GM18868 (cell line): ENCODE measurements at regions not wholly inside any gene's neighbourhood (a gene's known extent, or its start where the extent isn't known, plus 50 kb on each side); places are given as distances from the start of the nearest gene placed in this dataset.

Experiments
- ATAC-seq: cut with Tn5 transposase; IDR thresholded peaks from one replicate; pipeline ENCODE4 v1.9.1; 2021; ENCODE audit warnings: mild to moderate bottlenecking, moderate library complexity; ENCODE audit not compliant: unreplicated experiment

DNA sequence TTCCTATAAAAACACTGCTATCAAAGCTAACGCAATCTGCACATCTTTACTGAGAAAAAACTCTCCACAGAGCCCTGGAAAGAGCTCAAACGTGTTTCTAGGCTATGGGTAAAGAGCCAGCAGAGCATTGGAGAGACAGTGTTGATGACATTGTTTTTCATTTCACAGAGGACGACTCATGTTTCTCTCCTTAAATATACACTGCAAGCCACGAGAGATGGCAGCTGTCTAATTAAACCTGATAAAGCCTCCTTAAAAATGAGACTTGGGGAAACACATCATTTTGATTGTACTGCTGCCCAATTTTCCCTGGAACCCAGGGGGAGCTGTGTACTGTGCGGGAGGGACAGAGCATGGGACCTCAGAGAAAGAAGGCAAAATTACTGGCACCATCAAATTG, 294.3 kb upstream of the SETBP1 start:
- ATAC-seq = no peak

DNA sequence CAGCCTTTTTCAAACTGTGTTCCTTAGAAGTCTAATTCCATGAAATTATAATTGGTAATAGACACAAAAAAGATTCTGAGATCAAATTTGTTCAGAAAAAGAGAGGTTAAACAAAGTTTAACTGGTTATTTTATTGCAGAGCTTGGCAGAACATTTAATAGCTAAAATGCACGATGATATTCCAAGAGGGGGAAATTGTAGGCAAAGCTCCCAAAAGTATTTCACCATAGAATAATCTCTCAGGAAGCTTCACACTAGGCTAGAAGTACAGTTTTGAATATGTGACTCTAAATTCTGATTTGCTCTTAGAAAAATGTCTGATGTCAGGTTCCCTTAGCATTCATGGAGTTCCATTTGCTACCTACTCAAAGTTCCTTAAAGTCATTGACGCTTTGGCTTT, 292.4 kb upstream of the SETBP1 start:
- ATAC-seq = no peak

DNA sequence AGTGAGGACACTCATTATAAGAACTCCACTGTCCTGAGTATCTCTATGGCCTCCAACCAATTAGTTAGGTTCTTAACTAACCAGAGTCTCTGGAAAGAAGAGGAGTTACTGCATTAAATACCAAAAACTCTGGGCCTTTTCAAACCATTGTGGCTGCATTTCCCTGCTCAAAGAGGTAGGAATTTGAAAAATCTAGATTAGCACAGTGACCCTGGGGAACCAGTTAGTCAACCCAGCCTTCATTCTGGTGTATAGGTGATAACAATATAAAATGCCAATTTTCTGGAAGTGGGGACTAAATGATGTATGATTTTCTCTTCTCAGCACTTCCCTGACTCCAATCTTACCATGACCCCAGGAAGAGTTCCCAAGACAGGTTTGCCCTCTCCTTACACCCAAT, 287.8 kb upstream of the SETBP1 start:
- no peak for ATAC-seq

DNA sequence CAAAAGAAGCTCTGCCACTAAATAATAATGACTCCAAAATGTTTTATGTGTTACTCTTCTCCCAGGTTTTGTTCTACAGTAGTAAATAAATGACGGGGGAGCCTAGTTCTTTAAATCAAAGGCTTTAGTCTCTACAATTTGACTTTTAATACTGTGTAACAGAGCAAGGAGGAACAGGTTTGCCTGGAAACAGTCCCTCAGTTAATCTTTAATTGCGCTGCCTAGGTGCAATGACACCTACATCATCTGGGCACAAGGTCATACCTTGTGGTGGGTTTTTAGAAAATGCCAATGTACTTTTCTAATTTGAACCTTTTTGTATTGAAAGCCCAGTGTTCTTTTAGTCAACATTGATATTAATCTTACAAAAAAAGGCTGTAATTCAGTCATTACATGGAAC, 287.3 kb upstream of the SETBP1 start:
- ATAC-seq = no peak

DNA sequence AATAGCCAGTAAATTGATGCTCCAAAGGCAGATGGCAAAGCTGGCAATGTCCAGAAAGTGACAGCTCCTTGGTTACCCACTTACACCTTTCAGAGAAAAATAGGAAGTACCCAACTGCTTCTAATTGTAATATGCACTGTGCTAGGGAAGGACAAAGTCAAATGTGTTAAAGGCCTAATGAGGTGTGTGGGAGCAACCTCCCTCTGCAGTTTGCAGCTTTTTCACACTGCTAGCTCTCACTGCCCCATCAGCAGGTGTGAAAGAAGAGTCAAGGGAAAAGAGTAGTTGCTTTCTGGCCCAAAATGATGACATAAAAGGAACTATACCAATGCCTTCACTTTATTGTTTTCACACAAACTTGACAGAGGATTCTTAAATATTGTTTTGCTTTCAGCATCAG, 284.1 kb upstream of the SETBP1 start:
- ATAC-seq = no peak

DNA sequence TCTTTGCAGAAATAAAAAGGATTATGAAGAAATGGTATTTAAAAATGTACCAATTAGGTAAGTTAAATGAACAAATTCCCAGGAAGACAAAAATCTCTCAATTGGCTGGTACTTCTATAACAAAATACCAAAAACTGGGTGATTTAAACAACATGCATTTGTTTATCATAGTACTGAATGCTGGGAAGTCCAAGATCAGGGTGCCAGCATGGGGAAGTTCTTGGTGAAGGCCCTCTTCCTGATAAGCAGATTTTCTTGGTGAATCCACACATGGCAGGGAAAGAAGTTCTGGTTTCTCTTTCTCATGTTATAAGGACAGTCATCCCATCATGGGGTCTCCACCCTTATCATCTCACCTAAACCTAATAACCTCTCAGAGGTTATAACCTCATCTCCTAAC, 271.6 kb upstream of the SETBP1 start:
- ATAC-seq = no peak

DNA sequence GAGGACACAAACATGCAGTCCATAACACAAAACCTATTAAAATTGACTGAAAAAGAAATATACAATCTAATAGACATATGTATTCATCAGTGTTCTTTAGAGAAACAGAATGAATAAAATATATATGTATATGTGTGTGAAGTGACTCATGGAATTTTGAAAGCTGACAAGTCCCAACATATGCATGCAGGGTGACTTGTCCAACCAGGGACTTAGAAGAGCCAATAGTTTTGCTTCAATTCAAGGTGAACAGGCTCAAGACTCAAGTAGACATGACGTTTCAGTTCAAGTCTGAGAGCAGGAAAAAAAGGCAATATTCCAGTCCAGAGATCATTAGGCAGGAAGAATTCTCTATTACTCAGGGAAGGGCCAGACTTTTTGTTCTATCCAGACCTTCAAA, 271.2 kb upstream of the SETBP1 start:
- ATAC-seq = no peak

DNA sequence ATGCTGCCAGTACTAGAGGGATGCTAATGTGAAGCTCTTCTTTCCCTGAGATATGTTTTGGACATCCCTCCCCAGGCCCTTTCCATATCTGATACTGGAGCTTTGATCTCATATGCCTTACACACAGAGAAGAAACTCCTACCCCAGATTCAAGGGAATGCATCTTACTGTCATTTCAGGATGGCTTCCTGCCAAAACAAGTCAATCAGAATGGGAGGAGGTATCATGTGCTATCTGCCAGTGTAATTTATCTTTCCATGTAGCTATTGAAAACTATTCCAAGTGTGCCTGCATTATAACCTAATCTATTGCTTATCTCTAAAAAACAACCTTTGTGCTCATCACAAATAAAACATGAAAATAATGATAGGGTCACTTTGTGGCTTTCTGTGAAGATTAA, 269.9 kb upstream of the SETBP1 start:
- ATAC-seq = no peak

DNA sequence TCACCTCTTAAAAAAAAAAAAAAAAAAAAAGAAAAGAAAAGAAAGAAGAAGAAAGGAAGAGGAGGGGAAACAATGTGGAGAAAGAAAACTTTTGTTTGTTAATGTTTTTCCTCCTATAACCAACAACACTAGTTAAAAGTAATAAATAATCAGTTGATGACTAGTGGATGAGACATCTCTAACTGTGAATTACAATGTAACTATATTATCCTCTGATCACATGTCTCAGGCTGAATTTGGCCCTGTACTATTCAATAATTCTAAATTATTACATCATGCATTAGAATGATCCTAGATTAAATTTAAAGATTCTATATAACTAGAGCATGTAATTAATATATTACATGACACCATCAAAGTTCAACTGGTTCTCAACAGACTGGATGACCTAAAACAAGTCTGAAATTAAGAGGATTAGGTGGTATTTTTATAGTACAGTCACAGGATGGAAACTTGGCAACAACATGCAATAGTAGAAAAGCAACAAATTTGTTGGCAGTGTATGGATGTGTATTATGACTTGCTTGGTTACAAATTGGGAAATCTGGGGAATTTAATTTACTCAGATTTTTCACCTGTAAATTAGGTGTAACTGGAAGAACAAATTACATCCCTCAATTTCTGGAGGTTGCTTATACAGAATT, 269.3 kb upstream of the SETBP1 start:
- no peak for ATAC-seq

DNA sequence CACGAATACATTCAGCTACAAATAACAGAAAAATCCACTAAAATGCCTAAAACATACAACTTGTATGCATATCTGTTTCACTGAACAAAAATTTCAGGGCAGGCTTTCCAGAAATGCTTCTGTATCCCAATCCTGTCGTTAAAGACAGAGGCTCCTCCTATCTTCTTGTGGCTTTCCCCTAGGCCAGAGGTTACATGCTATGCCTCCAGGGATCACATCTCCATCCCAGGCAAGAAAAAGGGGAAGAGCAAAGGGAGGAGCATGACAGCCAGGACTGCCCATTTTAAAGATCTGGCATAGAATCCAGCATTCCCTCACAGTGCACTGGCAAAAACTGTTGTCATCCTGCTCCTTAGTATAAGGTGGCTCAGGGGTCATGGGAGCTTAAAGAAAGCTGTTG, 268.7 kb upstream of the SETBP1 start:
- ATAC-seq = no peak

DNA sequence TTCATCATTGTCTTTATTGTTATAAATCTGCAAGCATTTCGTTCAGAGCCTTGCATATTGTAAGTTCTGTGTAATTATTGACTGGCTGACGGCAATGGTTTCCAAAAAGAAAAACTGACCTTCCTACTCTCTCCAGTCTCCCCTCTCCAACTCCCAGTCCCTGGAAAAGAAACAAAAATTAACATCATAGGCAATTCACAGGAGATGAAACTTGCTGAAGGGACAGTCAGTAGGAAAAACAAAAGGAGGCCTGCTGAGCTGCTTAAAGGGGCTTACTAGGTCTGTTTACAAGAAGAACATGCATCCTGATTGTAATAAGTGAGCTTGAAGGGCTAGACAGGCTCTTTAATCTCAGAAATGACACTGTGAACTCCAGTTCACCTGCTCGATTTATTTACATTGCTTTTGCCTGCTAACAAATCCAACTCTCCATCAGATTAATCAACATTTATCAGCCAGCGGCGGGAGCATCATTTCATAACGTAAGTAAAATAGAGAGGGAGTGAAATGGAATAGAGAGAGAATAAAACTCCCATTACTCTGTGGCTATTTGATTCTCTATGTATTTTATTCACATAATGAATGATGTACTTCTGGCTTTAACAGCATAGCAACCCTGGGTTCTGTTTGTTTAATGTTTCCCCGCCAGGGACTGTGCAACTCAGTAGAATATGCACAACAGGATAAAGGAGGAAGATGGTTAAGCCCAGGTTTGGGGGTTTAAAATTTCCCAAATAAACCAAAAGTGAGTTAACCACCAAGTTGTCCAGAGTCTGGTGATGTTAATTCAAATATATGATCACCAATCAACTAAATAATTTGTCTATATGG, 256.7 kb upstream of the SETBP1 start:
- no peak for ATAC-seq

DNA sequence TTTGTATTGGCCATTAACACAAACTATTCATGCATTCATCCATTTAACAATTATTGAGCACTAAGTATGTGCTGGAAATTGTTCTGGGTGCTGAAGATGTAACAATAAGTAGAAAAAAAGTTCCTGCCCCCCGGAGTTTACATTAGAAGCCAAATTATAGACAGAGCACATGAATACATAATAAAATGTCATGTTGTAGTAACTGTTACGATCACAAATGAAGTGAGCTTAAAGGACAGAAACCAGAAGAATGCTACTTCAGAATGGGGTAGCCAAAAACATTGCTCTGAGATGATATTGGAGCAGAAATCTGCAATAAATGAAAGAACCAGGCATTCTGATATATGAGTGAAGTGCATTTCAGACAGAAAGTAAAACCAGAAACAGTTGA, 256.0 kb upstream of the SETBP1 start:
- no peak for ATAC-seq

DNA sequence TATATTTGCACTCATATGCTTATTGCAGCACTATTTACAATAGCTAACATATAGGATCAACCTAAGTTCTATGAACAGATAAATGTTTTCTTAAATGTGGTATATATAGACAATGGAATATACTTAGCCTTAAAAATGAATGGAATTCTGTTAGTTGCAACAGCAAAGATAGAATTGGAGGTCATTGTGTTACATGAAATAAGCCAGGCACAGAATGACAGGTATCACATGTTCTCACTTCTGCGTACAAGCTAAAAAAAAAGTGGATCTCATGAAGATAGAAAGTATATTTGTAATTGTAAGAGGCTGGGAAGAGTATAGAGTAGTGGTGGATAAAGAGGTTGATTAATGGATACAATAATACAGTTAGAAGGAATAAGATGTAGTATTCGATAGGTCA, 255.5 kb upstream of the SETBP1 start:
- ATAC-seq = no peak

DNA sequence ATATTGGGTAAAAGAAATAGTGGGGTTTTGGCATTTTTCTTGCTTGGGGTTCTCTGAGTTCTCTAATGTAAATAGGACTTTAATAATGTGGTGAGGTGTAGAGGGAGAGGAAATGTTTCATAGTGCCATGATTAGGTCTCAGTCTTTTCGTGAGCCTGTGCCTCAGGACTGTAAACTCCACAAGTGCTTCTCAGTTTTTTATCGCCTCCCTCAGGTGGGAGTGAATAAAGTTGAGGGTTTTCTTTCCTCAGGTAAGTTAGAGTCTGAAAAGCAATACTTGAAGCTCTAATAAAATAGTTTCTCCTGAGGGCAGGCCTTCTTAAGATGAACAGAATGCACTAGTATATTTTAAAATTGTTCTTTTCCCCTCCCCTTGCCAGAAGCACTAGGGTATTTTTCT, 243.1 kb upstream of the SETBP1 start:
- ATAC-seq = no peak

DNA sequence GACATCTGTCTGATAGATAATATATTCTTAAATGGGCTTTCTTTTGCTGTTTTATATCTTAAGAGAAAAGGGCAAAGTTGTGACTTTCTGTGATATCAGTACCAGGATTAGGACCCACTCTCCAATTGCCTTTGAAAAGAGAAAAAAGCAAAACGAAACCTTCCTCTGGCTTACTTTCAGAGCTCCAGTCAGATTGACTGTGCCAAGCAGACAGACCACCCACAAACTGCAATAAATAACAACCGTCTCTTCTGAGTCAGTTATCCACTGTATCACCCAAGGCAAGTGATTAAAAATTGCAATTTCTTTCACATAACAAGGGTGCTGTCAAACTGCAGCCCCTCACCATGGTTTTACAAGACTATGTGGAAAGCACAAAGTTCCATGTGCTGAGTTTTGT, 230.5 kb upstream of the SETBP1 start:
- no peak for ATAC-seq

DNA sequence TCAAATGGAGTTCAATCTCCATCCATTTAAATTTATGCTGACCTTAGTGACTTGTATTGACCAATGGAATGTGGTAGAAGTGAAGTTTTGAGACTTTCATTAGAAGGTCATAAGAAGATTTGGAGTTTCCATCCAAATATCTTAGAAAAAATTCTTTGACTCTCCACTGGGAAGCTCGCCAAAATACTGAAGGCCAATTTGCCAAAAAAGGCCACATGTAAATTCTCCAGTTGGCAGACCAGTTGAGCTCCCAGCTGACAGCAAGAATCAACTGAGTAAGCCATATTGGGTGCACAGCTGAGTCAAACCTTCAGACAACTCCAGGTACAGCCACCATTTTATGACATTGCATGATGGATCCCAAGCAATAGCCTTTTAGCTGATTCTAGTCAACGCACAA, 228.3 kb upstream of the SETBP1 start:
- no peak for ATAC-seq

DNA sequence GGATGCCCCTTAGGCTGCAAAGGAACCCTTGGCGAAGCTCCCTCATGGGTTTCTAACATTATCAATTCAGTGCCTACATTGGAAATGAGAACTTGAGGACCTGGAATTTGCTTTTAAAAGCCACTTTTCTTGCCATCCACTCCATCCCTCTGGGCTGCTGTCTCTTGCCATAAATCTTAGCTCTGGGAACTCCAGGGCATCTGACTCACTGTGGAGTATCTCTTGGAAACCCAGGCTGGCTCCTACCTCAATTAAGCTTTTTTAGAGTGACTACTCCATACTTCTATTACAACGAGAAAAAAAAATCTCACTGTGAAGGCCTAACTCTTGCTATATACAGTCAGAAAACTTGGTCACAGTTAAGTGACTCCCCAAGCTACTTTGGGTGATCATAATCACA, 227.2 kb upstream of the SETBP1 start:
- ATAC-seq = no peak

DNA sequence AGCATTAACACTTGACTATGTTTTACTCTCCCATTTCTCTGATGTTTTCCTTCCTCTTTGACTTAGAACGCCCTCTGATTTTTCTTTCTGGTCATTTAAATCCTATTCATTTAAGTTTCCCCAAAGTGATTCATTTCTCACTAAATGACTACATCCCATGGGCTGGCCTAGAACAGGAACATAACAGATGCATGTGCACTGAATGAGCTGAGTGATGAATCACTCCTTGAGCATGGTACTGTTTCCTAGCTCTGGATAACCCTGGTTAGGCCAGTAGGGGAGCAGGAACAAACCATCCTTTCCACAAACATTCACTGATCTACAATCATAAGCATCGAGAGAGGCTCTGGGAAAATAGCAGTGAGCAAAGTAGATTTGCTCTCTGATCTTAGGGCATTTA, 221.9 kb upstream of the SETBP1 start:
- no peak for ATAC-seq

DNA sequence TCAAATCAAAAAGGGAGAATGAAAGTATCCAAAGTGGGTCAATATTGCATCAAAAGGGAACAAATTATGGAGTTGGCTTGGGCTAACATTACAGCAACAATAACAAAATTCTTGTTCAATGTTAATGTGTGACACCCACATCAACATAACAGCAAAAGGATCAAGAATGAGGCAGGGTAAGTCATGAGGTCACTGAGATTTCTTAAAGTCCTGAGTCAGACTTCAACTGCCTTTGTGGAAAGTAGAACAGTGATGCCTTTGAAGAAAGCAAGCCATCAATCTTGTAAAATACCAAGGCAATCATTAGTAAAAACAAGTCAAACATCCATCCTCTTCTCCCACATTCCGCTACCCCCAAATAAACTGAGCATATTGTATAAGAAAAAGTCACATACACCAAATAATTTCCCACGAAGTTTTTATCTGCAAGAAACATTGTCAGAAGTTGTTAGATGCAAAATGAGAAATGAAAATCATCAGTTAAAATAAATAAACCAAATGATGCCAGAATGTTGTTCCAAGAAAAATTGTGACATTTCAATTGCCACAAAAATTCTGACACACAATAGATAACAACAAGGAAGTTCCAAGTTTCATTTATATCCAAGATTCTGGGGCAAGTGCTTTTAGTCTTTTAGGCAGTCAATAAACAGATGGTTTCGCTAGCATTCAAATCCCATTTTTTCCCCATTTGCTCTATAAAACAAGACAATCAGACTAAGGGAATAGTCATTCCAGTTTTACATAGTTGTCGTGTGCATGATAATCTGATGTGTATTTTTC, 216.1 kb upstream of the SETBP1 start:
- ATAC-seq = no peak

DNA sequence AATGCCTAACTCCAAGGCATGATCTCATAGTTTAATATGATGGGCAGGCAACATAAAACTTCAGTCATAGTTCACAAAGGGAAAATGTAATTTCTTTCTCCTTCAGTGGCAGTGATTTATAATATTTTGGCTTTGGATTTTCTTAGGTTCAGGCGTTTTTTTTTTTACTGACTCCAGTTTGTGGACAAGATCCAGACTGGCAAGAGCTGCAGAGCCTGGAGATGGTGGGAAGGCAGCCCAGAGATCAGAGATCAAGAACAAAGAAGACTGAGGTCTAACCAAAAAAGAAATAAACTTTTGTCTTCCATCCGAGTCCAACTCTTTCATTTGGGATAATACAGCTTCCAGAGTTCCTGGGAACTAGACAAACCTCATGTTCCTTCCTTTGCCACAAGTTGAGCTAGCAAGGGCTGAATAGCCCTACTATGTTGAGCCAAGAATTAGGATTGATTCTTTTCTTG, 215.3 kb upstream of the SETBP1 start:
- no peak for ATAC-seq

DNA sequence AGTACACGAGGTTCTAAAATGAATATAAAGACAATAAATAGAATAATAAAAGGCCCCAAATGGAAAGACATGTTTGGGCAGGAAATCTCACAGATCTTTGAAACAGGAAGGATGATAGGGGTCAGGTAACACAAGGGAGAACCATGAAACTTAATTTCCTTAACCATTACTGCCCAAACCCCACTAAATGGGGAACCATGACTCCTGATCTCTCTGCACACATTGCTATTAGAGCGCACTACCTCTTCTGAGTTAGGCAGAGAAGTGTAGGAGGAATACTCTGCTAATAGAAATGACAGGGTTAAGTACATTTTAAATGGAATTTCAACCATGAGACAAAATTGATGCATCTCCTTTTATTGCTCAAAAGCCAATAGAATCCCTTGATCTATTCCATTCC, 213.7 kb upstream of the SETBP1 start:
- ATAC-seq = no peak

DNA sequence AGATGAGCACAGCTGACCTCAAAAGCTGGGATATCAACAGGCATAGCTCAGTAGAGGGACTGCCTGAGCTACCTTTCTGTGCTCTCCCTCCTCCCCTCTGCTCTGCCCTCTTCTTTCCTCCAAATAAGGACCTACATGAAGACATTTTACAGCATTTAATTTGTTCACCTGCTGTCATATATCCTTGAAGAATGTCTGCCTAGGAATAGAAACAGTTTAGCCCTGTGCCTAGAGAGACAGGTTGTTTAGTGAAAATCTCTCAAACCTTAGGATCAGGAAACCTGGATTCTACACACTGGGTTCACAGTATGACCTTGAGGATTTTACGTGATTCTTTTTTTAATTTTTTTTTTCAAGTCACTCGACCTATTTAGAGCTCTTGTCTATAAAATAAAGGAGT, 213.0 kb upstream of the SETBP1 start:
- ATAC-seq = no peak
